SK-N-MC (cell line): ENCODE measurements at regions not wholly inside any gene's neighbourhood (a gene's known extent, or its start where the extent isn't known, plus 50 kb on each side); places are given as distances from the start of the nearest gene placed in this dataset.

Experiments
- DNase-seq: peaks from one replicate; pipeline ENCODE4 v3.0.0-alpha.2; 2011; ENCODE audit warnings: low read depth, low spot score
- H3K27ac ChIP-seq: fragments of 200-600 bp; sonication (generic); 2 replicates; pipeline ENCODE4 v1.5.1; 2016; ENCODE audit warnings: mixed run types
- H3K36me3 ChIP-seq: fragments of 200-600 bp; sonication (generic); 2 replicates; pipeline ENCODE4 v1.6.1; 2017; ENCODE audit warnings: antibody characterized with exemption, low read length, mixed read lengths; ENCODE audit not compliant: insufficient read depth
- H3K4me3 ChIP-seq: fragments of 200-600 bp; sonication (generic); 2 replicates; pipeline ENCODE4 v1.5.1; 2016
- H3K9ac ChIP-seq: fragments of 200-600 bp; sonication (generic); 2 replicates; pipeline ENCODE4 v1.8.0; 2017; ENCODE audit warnings: mixed run types, mixed read lengths; ENCODE audit not compliant: insufficient read length
- H3K9me3 ChIP-seq: fragments of 200-600 bp; sonication (generic); 2 replicates; pipeline ENCODE4 v1.6.1; 2017; ENCODE audit warnings: low read depth, mild to moderate bottlenecking, antibody characterized with exemption, low read length, moderate library complexity, mixed read lengths
- EZH2 ChIP-seq: fragments of 200-600 bp; sonication (generic); IDR thresholded peaks from one replicate; pipeline ENCODE4 v1.6.1; 2017; ENCODE audit warnings: antibody characterized with exemption
- FOXP2 ChIP-seq: optimal IDR thresholded peaks from 2 replicates; pipeline ENCODE3; 2011; ENCODE audit warnings: mild to moderate bottlenecking, moderate library complexity; ENCODE audit not compliant: insufficient read depth; ENCODE audit errors: extremely low read length, control extremely low read depth
- POLR2AphosphoS5 ChIP-seq: IDR thresholded peaks from 2 replicates; pipeline ENCODE4 v1.6.1; 2012; ENCODE audit warnings: mild to moderate bottlenecking, low read depth, low read length, borderline replicate concordance

GRCh38 chr2:52668724-52669123 is 1098.9 kb upstream of the CHAC2 start:
- Histone ChIP-seq H3K27ac (no peak overlapping the region), H3K9me3 (no peaks in the 10 kb centered on the region), H3K36me3 (no peaks in the 10 kb centered on the region), H3K9ac (no peak overlapping the region), H3K4me3 (no peak overlapping the region)
- TF ChIP-seq FOXP2 (no peak), POLR2AphosphoS5 (no peak), EZH2 (no peak)
- DNase-seq: no peak

DNA sequence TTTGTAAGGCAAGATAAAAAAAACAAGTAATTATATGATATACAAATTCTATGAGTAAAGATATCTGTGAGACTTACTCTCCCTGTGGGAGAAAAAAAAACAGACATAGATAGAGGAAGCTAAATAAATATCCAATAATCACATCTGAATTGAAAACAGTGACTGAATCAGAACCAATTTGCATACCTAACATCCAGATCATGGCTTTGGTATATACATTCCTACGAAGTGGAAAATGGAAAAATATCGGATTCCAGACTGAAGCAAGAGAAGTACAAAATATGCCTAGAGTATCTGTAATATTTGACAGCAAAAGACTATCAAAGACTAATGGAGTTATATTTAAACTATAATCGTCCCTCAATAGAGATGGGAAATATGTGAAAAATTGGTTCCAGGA is 1108.1 kb upstream of the CHAC2 start:
- H3K27ac ChIP-seq: no peak overlapping the region
- no peak for DNase-seq
- H3K36me3 ChIP-seq: no peaks in the 10 kb centered on the region
- TF ChIP-seq EZH2 (no peak), POLR2AphosphoS5 (no peak), FOXP2 (no peak)
- no peak overlapping the region for H3K4me3 ChIP-seq
- no peak overlapping the region for H3K9ac ChIP-seq
- H3K9me3 ChIP-seq: no peaks in the 10 kb centered on the region

DNA sequence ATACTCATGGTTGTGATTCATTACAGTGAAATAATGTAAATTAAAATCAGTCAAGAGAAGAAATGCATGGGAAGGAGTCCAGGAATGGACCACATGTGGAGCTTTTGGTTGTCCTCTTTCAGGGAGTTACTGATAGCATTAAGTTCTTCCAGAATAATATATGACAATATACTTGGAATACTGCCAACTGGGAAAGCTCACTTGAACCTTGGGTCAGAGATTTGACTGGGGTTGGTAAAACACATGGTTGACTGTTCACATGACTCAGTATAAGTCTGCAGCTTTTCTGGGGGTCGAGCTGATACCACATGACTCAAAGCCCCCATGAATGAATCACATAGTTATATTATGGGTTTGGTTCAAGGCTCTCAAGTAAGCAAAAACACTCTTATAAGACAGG is 1109.0 kb upstream of the CHAC2 start:
- no peak overlapping the region for H3K27ac ChIP-seq
- no peaks in the 10 kb centered on the region for H3K36me3 ChIP-seq
- no peak overlapping the region for H3K4me3 ChIP-seq
- H3K9me3 ChIP-seq: no peaks in the 10 kb centered on the region
- TF ChIP-seq EZH2: no peak
- no peak for TF ChIP-seq FOXP2
- DNase-seq: no peak
- no peak overlapping the region for H3K9ac ChIP-seq

DNA sequence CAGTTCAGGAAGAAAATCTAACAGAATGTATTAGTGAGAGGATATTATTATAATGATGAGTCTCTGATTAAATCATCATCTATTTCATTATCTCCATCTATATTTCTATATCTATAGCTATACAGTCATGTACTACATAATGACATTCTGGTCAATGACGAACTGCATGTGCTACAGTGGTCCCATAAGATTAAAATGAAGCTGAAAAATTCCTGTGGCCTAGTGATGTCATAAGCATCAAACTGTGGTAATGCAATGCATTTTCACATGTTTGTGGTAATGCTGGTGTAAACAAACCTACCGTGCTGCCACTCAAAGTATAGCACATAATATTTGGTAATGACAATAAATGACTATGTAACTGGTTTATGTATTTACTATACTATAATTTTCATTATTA is 1127.9 kb upstream of the CHAC2 start:
- H3K4me3 ChIP-seq: no peak overlapping the region
- no peak overlapping the region for H3K27ac ChIP-seq
- H3K9me3 ChIP-seq: no peaks in the 10 kb centered on the region
- no peak overlapping the region for H3K9ac ChIP-seq
- no peak for DNase-seq
- no peaks in the 10 kb centered on the region for H3K36me3 ChIP-seq
- TF ChIP-seq FOXP2: no peak
- no peak for TF ChIP-seq POLR2AphosphoS5
- TF ChIP-seq EZH2: no peak

DNA sequence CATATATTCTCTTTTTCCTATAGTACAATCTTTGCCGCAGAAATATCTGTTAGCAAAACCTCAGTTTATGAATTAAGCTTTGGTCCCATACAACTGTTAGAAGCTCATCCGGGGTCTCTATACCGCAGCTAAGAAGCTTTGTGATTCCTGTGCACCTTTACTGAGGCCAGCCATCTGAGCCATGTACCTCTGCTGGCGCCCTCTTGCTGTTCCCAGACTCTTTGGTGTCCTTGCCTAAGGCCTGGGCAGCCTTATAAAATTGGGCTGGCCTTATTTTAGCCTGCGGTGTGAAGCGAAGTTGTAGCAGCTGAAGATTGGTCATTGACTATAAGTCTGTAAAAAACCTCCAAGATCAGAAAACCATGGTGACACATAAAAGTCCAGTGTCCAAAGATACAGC is 1135.1 kb upstream of the CHAC2 start:
- Histone ChIP-seq H3K27ac (no peak overlapping the region), H3K36me3 (no peaks in the 10 kb centered on the region), H3K9me3 (no peaks in the 10 kb centered on the region), H3K4me3 (no peak overlapping the region), H3K9ac (no peak overlapping the region)
- no peak for DNase-seq
- TF ChIP-seq FOXP2: no peak
- no peak for TF ChIP-seq EZH2
- TF ChIP-seq POLR2AphosphoS5: no peak

GRCh38 chr2:52629944-52630343 is 1137.7 kb upstream of the CHAC2 start:
- Histone ChIP-seq H3K4me3 (no peak overlapping the region), H3K27ac (no peak overlapping the region), H3K36me3 (no peaks in the 10 kb centered on the region), H3K9me3 (no peaks in the 10 kb centered on the region), H3K9ac (no peak overlapping the region)
- TF ChIP-seq POLR2AphosphoS5 (no peak), EZH2 (no peak)
- DNase-seq: no peak

- no peak for TF ChIP-seq EZH2
- TF ChIP-seq POLR2AphosphoS5: no peak
- TF ChIP-seq FOXP2: no peak
- DNase-seq: no peak
- Histone ChIP-seq H3K36me3 (no peaks in the 10 kb centered on the region), H3K4me3 (no peak overlapping the region), H3K27ac (no peak overlapping the region), H3K9me3 (no peaks in the 10 kb centered on the region), H3K9ac (no peak overlapping the region)
These were observed 1138.1 kb upstream of the CHAC2 start for GRCh38 chr2:52629531-52629930.

GRCh38 chr2:52622266-52622665 is 1145.3 kb upstream of the CHAC2 start:
- H3K27ac ChIP-seq: no peak overlapping the region
- no peak for DNase-seq

GRCh38 chr2:52613064-52613463 is 1154.5 kb upstream of the CHAC2 start:
- no peaks in the 10 kb centered on the region for H3K9me3 ChIP-seq
- DNase-seq: no peak
- no peak overlapping the region for H3K27ac ChIP-seq
- no peak for TF ChIP-seq POLR2AphosphoS5
- TF ChIP-seq EZH2: no peak
- TF ChIP-seq FOXP2: no peak
- no peak overlapping the region for H3K9ac ChIP-seq
- H3K36me3 ChIP-seq: no peaks in the 10 kb centered on the region
- no peak overlapping the region for H3K4me3 ChIP-seq

More at GRCh38 chr2:52622266-52622665, 1145.3 kb upstream of the CHAC2 start:
- no peak for TF ChIP-seq EZH2
- TF ChIP-seq FOXP2: no peak
- no peak for TF ChIP-seq POLR2AphosphoS5
- Histone ChIP-seq H3K9ac (no peak overlapping the region), H3K9me3 (no peaks in the 10 kb centered on the region), H3K4me3 (no peak overlapping the region), H3K36me3 (no peaks in the 10 kb centered on the region)

DNA sequence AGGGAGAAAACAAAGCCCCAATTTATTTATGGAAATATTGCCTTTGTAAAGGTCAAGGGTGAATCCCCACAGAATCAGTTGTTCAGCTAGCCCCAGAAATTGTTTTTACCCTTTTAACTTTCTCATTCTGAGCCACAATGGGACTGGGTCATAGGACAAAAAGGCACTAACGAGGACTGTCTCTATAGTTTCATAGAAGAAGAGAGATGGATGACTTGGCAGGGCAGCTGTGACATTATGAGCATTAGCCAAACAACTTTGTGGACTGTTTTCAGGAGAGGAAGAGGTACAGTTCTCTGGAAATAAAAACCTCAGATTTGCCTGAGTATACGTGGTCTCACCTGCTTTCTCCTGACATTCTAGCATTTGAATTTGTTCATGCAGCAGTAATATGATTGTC is 1155.8 kb upstream of the CHAC2 start:
- Histone ChIP-seq H3K9ac (no peak overlapping the region), H3K9me3 (no peaks in the 10 kb centered on the region), H3K27ac (no peak overlapping the region), H3K4me3 (no peak overlapping the region), H3K36me3 (no peaks in the 10 kb centered on the region)
- TF ChIP-seq EZH2: no peak
- no peak for TF ChIP-seq FOXP2
- no peak for TF ChIP-seq POLR2AphosphoS5
- DNase-seq: no peak
